Lower leg skin (tissue), 3 donors: ENCODE measurements at regions not wholly inside any gene's neighbourhood (a gene's known extent, or its start where the extent isn't known, plus 50 kb on each side); places are given as distances from the start of the nearest gene placed in this dataset.

Experiments
- CTCF ChIP-seq, 3 donors: fragments of 450-650 bp; IDR thresholded peaks; one replicate each; pipeline ENCODE4 v1.5.1; 2016; ENCODE audit warnings: antibody characterized with exemption in 3 of 3, mild to moderate bottlenecking in 3 of 3, moderate library complexity in 2 of 3
- POLR2A ChIP-seq, 2 donors: fragments of 450-650 bp; IDR thresholded peaks; one replicate each; pipeline ENCODE4 v1.6.1; 2016 to 2017; ENCODE audit warnings: antibody characterized with exemption in 2 of 2, mild to moderate bottlenecking in 1 of 2, moderate library complexity in 1 of 2

GRCh38 chr12:13454991-13455777, 258.7 kb downstream of the EMP1 start:
- no peak for TF ChIP-seq CTCF (IDR thresholded peaks at IDR 0.05)
- TF ChIP-seq POLR2A (IDR thresholded peaks at IDR 0.05) = no peak
